Neural crest cell (in vitro differentiated cells): ENCODE measurements at regions not wholly inside any gene's neighbourhood (a gene's known extent, or its start where the extent isn't known, plus 50 kb on each side); places are given as distances from the start of the nearest gene placed in this dataset.

Experiments used
- DNase-seq: peaks from one replicate; pipeline ENCODE4 v3.0.0; 2021; ENCODE audit warnings: low read depth, mixed read lengths, low spot score
- H3K27ac Mint-ChIP-seq: one replicate; pipeline ENCODE4 v1.8.0; 2021; ENCODE audit warnings: mild to moderate bottlenecking, mixed read lengths; ENCODE audit not compliant: unreplicated experiment
- H3K27me3 Mint-ChIP-seq: 2 replicates; pipeline ENCODE4 v1.8.0; 2021; ENCODE audit warnings: low read depth, mild to moderate bottlenecking, mixed read lengths
- H3K36me3 Mint-ChIP-seq: 2 replicates; pipeline ENCODE4 v1.8.0; 2021; ENCODE audit warnings: low read depth, mild to moderate bottlenecking, mixed read lengths
- H3K4me1 Mint-ChIP-seq: 2 replicates; pipeline ENCODE4 v1.8.0; 2021; ENCODE audit warnings: mixed read lengths
- H3K4me3 Mint-ChIP-seq: one replicate; pipeline ENCODE4 v1.8.0; 2021; ENCODE audit warnings: mild to moderate bottlenecking, mixed read lengths
- H3K9me3 Mint-ChIP-seq: 2 replicates; pipeline ENCODE4 v1.8.0; 2021; ENCODE audit warnings: mixed read lengths
- TF ChIP-seq, protein P1 (sequence below): fragments of 200-600 bp; sonication (generic); conservative IDR thresholded peaks from 2 replicates; pipeline ENCODE4 v1.5.0; 2021; ENCODE audit warnings: antibody characterized with exemption, mild to moderate bottlenecking

DNA sequence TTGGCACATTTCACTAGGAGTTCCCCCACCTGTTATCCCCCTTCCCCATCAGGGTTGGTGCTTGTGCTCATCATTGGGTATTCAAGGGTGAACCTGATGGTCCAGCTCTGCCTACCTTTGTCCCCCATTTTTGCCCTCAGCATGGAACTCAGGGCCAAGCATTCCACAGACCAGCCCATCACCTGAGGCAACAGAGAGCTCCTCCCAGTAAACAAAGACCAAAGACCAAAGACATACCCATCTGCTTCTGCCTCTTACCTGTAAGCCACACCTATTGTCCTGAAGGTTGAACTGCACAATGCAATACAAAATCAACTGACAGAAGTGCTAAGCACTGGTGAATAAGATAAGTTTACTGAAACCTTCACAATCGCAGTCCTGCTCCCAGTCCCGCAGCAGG lies 237.5 kb downstream of the PAPSS1 start:
- H3K27me3 Mint-ChIP-seq, result no peaks in the 10 kb centered on the region
- no peak overlapping the region for H3K27ac Mint-ChIP-seq
- peaks cover 24% of the 10 kb centered on the region for H3K9me3 Mint-ChIP-seq
- TF ChIP-seq, protein P1, sequence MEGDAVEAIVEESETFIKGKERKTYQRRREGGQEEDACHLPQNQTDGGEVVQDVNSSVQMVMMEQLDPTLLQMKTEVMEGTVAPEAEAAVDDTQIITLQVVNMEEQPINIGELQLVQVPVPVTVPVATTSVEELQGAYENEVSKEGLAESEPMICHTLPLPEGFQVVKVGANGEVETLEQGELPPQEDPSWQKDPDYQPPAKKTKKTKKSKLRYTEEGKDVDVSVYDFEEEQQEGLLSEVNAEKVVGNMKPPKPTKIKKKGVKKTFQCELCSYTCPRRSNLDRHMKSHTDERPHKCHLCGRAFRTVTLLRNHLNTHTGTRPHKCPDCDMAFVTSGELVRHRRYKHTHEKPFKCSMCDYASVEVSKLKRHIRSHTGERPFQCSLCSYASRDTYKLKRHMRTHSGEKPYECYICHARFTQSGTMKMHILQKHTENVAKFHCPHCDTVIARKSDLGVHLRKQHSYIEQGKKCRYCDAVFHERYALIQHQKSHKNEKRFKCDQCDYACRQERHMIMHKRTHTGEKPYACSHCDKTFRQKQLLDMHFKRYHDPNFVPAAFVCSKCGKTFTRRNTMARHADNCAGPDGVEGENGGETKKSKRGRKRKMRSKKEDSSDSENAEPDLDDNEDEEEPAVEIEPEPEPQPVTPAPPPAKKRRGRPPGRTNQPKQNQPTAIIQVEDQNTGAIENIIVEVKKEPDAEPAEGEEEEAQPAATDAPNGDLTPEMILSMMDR, result no peak
- peaks cover 5% of the 10 kb centered on the region for H3K36me3 Mint-ChIP-seq
- H3K4me3 Mint-ChIP-seq, result no peak overlapping the region
- DNase-seq, result no peak
- H3K4me1 Mint-ChIP-seq, result no peaks in the 10 kb centered on the region

DNA sequence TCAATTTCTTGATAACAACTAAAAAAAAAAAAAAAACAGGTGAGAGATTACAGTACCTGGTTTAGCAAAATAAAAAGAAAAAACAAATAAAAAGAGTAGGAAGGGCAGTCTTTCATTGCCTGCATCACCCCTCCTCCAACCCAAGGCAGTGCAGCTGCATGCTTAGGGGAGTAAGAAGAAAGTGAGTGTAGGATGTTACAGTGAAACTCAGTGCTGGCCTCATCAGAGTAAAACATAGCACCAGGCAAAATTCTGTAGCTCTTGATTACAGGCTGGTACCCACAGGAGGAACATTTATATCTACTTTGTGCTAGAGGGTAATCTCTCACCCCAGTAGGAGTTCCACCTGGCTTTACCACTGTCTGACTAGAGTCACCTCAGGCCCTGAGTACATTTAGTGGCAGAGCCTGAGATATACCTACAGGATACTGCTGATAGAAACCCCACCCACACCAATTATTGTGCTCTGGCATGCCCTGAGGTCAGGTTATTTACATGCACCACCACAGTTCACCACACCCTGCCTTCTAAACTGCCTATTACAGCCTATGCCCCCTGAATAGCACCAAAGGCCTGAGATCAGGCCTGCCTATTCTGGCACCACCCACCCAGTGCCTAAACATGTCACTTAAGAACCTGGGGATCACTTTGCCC lies 241.6 kb downstream of the PAPSS1 start:
- no peaks in the 10 kb centered on the region for H3K4me1 Mint-ChIP-seq
- peaks cover 2% of the 10 kb centered on the region for H3K36me3 Mint-ChIP-seq
- peak overlapping the region; percentile 31 for H3K27ac Mint-ChIP-seq
- H3K9me3 Mint-ChIP-seq, result peaks cover 16% of the 10 kb centered on the region
- DNase-seq, result no peak
- TF ChIP-seq, protein P1, result no peak
- H3K4me3 Mint-ChIP-seq, result no peak overlapping the region
- no peaks in the 10 kb centered on the region for H3K27me3 Mint-ChIP-seq

DNA sequence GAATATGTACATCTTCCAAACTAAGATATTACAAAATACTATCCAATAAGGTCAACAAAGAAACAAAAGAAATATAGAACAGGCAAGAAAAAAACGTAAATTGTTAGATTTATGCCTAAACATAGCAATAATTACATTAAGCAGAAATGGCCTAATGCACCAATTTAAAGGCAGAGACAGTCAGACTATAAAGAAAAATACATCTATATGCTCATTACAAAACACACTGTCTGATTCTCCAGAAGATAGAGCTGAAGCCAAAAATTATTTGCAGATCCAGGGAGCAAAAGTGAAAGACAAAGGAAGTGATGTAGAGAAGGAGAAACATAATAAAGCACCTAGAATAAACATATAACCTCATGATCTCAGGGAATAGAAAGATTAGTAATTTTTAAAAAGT lies 246.9 kb downstream of the PAPSS1 start:
- H3K27me3 Mint-ChIP-seq, result no peaks in the 10 kb centered on the region
- TF ChIP-seq, protein P1, result no peak
- no peak overlapping the region for H3K4me3 Mint-ChIP-seq
- H3K9me3 Mint-ChIP-seq, result no peaks in the 10 kb centered on the region
- H3K27ac Mint-ChIP-seq, result no peak overlapping the region
- H3K36me3 Mint-ChIP-seq, result no peaks in the 10 kb centered on the region
- no peaks in the 10 kb centered on the region for H3K4me1 Mint-ChIP-seq
- DNase-seq, result no peak

DNA sequence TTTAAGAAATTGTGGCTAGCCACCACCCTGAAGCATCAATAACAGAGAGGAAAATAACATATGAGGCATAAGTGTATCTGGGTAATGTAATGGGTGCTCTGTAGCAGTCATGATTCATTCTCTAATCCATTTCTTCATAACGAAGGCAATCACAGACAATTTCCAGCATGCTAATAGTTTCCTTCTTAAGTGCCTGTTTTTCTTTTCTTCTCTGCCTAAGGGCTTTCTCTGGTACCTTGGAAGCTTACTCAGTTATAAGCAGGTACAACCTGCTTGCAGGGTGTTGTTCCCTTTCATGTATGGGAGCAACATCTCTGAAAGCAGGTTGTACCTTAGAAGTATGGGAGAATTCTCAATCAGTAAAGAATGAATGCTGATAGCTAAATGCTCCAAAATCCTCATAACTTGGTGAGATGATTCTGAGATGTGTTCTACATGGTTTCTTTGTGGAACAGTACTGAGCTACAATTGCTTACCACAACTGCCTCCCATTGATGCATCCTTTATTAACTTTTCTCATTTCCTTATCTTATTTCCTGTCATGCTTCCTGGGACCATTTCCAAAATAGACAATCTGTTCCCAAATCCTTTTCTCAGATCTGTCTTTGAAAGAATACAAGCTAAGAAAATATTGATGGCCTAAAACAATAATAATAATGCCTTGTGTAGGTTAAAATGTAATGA lies 247.6 kb downstream of the PAPSS1 start:
- no peaks in the 10 kb centered on the region for H3K4me1 Mint-ChIP-seq
- H3K36me3 Mint-ChIP-seq, result no peaks in the 10 kb centered on the region

DNA sequence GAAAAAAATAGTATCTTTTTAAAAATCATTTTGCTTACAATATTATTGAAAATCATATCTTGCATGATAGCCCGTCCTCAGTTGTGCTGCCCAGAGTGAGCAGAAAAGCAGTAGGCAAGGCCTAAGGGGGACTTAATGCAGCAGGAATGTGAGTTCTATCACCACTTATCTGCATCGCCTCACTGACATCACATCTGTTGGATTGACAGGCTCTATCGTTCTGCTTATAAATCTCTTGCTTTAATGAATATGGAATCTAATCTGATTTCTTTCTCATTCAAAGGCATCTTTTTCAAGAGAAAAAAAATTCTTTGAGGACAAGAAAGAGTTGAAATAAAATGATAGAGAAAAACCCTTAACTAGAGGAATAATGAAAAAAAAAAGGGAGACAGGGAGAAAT lies 249.9 kb downstream of the PAPSS1 start:
- TF ChIP-seq, protein P1, result no peak
- Mint-ChIP-seq H3K36me3 (no peaks in the 10 kb centered on the region), H3K27ac (no peak overlapping the region), H3K27me3 (no peaks in the 10 kb centered on the region), H3K9me3 (no peaks in the 10 kb centered on the region), H3K4me1 (no peaks in the 10 kb centered on the region), H3K4me3 (no peak overlapping the region)
- no peak for DNase-seq

More for the DNA sequence above, 247.6 kb downstream of the PAPSS1 start:
- no peaks in the 10 kb centered on the region for H3K9me3 Mint-ChIP-seq
- DNase-seq, result no peak
- TF ChIP-seq, protein P1, result no peak
- H3K4me3 Mint-ChIP-seq, result no peak overlapping the region
- no peaks in the 10 kb centered on the region for H3K27me3 Mint-ChIP-seq
- no peak overlapping the region for H3K27ac Mint-ChIP-seq
